SIG-M5 treated with dmso at 0.1 percent for 504 hours (cell line): ENCODE measurements at regions not wholly inside any gene's neighbourhood (a gene's known extent, or its start where the extent isn't known, plus 50 kb on each side); places are given as distances from the start of the nearest gene placed in this dataset.
"Not testable (repeated sequence)": the region's sequence is repeated elsewhere in the genome, so short reads cannot be mapped to it uniquely, and the experiment has no call there.

Experiments used
- DNase-seq: peaks from one replicate; lab custom pipeline; 2025; ENCODE audit not compliant: unreplicated experiment; lab: John Stamatoyannopoulos, UW

GRCh38 chr1:67908250-67908936, 75.1 kb upstream of the GNG12 start:
- no peak for DNase-seq

GRCh38 chr1:67907467-67907866, 74.2 kb upstream of the GNG12 start:
- DNase-seq, result not testable (repeated sequence)

GRCh38 chr1:67906015-67906414, 72.7 kb upstream of the GNG12 start:
- not testable (repeated sequence) for DNase-seq

GRCh38 chr1:67902546-67903223, 69.4 kb upstream of the GNG12 start:
- DNase-seq, result not testable (repeated sequence)

GRCh38 chr1:67898033-67898726, 64.9 kb upstream of the GNG12 start:
- no peak for DNase-seq

- DNase-seq, result no peak
Observed at GRCh38 chr1:67897270-67897949, 64.1 kb upstream of the GNG12 start.

- DNase-seq, result no peak
Observed at GRCh38 chr1:67896826-67897225, 63.6 kb upstream of the GNG12 start.

GRCh38 chr1:67894981-67895735, 61.9 kb upstream of the GNG12 start:
- DNase-seq, result no peak

GRCh38 chr1:67893126-67893495, 59.8 kb upstream of the GNG12 start:
- DNase-seq, result no peak

GRCh38 chr1:67892476-67893125, 59.3 kb upstream of the GNG12 start:
- no peak for DNase-seq

- DNase-seq, result no peak
Observed at GRCh38 chr1:67890857-67891256, 57.6 kb upstream of the GNG12 start.

- no peak for DNase-seq
Observed at GRCh38 chr1:67889953-67890567, 56.8 kb upstream of the GNG12 start.

- DNase-seq, result no peak
Observed at GRCh38 chr1:67889466-67889865, 56.2 kb upstream of the GNG12 start.

- DNase-seq, result no peak
Observed at GRCh38 chr1:67888216-67889106, 55.2 kb upstream of the GNG12 start.

GRCh38 chr1:67887146-67887545, 53.9 kb upstream of the GNG12 start:
- no peak for DNase-seq

- DNase-seq, result peak; percentile 13
Observed at GRCh38 chr1:67886076-67886475, 52.8 kb upstream of the GNG12 start.

- no peak for DNase-seq
Observed at GRCh38 chr1:67883069-67883468, 49.8 kb upstream of the GNG12 start.
